HepG2 (cell line): ENCODE measurements at regions not wholly inside any gene's neighbourhood (a gene's known extent, or its start where the extent isn't known, plus 50 kb on each side); places are given as distances from the start of the nearest gene placed in this dataset.

Experiments used
- ARNT ChIP-seq: fragments of 450-650 bp; IDR thresholded peaks from 2 replicates; pipeline ENCODE4 v1.6.1; 2017
- ZNF274 ChIP-seq: sonication (generic); formaldehyde crosslinking; IDR thresholded peaks from 2 replicates; pipeline ENCODE4 v1.5.1; 2020; ENCODE audit warnings: mild to moderate bottlenecking, missing genetic modification reagents
- ZNF660 ChIP-seq: sonication (generic); formaldehyde crosslinking; IDR thresholded peaks from 2 replicates; pipeline ENCODE4 v1.5.1; 2020; ENCODE audit warnings: mild to moderate bottlenecking, low read depth, missing genetic modification reagents, borderline replicate concordance

DNA sequence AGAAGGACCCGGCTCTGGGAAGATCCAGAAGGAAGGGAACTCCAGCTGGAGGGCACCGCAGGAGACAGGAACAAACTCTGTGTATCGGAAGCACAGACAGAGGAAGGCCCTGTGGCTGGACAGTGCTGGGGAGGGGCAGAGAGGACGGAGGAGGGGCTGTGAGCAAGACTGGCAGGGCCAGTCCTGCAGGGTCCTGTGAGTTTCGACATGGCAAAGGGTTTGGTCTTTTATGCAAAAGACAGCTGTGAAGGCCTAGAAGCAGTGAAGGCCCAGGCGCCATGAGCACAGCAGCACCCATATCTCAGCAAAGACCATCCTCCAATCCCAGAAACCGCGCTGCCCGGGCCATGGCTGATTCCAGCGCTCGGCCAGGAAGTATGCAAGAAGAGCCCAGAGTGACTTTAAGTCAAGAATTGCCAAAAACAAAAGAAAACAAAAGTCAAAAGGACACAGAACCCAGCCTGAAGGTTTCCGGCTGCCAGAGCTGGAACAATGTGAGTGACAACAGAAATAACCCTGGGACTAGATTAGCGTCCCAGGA is 126.5 kb downstream of the NCOR2 start:
- TF ChIP-seq ARNT (no peak), ZNF660 (CRISPR knock-in tag) (no peak), ZNF274 (CRISPR knock-in tag) (no peak)
